ENCODE measurements at regions not wholly inside any gene's neighbourhood (a gene's known extent, or its start where the extent isn't known, plus 50 kb on each side); places are given as distances from the start of the nearest gene placed in this dataset.
"Not testable (repeated sequence)": the region's sequence is repeated elsewhere in the genome, so short reads cannot be mapped to it uniquely, and the experiment has no call there.

- no peak for DNase-seq (ENCODE audit: low read depth)
These were observed 290.2 kb upstream of the CNR1 start for GRCh38 chr6:88456221-88456859.

- DNase-seq (ENCODE audit: low read depth) = no peak
These were observed 289.2 kb upstream of the CNR1 start for GRCh38 chr6:88455317-88455716.

DNA sequence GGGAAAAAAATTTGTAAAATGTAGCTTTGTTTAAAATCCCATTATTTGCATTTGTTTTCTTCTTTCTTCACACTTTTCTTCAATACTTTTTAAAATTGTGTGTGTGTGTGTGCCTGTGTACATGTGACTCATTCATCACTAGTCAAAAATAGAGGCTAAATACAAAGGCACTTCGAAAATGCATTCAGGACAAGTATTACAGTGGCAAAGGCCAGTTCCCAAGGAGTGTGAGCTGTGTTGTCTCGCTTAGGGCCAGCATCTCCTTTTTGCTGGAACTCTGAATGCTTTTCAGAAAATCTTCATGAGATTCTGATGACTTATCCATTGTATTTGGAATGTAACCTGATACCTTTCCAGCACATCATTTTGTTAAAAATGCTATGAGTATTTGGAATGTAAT is 288.5 kb upstream of the CNR1 start:
- no peak for DNase-seq (ENCODE audit: low read depth)

- DNase-seq (ENCODE audit: low read depth) = no peak
These were observed 283.6 kb upstream of the CNR1 start for GRCh38 chr6:88449770-88450169.

GRCh38 chr6:88445188-88445965 is 279.2 kb upstream of the CNR1 start:
- no peak for DNase-seq (ENCODE audit: low read depth)

- no peak for DNase-seq (ENCODE audit: low read depth)
These were observed 277.4 kb upstream of the CNR1 start for GRCh38 chr6:88443554-88443953.

DNA sequence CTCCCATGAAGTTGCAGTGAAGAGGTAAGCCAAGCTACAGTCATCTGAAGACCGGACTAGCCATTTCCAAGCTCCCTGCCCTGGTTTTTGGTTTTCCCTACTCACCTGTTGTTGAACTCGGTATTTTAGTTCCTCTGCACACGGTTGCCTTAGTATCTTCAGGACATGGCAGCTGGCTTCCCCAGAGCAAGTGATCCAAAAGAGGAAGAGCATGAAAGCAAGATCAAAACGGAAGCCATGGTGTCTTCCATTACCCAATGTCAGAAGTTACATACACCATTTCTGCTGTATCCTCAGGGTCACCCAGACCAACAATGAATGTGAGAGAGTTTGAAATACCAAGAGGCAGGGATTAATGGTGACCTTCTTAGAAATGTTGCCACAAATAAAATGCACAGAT is 276.6 kb upstream of the CNR1 start:
- DNase-seq (ENCODE audit: low read depth) = no peak

DNA sequence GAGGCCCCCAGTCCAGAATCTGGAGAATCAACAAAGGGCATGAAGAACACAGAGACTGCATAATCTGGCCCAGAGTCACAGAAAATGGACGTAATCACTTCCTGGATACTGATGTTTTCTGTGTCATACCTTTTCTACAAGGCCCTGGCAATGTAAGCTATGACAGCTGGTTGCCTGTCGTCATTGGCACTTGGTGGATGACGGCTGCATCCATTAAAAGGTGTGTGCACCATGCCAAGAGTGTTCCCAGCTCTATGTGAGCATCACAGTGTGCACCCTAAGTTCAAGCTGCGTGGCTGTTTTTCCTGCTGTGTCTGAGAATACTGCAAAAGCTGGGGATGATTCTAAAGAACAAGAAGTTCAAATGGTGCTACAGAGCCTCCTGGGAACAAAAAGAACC is 275.2 kb upstream of the CNR1 start:
- DNase-seq (ENCODE audit: low read depth) = no peak

- DNase-seq (ENCODE audit: low read depth) = no peak
These were observed 261.9 kb upstream of the CNR1 start for GRCh38 chr6:88428068-88428467.

- DNase-seq (ENCODE audit: low read depth) = no peak
These were observed 259.9 kb upstream of the CNR1 start for GRCh38 chr6:88426005-88426404.

DNA sequence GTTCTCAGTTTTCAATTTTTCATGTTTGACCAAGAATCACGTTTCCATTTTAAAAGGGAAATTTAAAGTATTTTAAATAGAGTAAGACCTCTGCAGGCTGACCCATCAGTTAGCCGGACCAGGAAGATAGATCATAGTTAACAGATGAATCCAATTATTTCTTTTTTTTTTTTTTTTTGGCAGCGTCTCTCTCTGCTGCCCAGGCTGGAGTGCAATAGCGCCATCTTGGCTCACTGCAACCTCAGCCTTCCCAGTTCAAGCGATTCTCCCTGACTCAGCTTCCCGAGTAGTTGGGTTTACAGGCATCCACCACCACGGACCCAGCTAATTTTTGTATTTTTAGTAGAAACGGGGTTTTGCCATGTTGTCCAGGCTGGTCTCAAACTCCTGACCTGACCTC is 256.7 kb upstream of the CNR1 start:
- peak; percentile 57 for DNase-seq (ENCODE audit: low read depth)

DNA sequence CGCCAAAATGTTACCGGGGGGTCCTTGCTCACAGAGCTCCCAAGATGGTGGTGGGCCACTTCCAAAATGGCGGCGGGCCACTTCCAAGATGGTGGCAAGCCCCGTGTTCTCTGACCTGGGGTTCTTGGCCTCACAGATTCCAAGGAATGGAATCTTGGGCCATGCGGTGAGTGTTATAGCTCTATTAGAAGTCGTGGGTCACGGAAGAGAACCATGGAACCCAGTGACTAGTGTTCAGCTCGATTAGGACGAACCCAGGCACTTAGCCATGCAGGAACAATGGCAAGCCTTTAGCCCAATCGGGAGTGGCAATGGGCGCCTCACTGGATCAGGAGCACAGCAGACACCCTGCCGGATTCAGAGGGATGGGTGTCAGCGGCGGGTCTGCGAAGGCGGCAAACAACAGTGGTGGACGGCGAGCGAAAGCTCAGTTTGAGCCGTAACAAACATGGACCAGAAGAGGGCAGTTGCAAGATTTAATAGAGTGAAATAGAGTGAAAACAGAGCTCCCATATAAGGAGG is 254.9 kb upstream of the CNR1 start:
- peak; percentile 56 for DNase-seq (ENCODE audit: low read depth)

DNA sequence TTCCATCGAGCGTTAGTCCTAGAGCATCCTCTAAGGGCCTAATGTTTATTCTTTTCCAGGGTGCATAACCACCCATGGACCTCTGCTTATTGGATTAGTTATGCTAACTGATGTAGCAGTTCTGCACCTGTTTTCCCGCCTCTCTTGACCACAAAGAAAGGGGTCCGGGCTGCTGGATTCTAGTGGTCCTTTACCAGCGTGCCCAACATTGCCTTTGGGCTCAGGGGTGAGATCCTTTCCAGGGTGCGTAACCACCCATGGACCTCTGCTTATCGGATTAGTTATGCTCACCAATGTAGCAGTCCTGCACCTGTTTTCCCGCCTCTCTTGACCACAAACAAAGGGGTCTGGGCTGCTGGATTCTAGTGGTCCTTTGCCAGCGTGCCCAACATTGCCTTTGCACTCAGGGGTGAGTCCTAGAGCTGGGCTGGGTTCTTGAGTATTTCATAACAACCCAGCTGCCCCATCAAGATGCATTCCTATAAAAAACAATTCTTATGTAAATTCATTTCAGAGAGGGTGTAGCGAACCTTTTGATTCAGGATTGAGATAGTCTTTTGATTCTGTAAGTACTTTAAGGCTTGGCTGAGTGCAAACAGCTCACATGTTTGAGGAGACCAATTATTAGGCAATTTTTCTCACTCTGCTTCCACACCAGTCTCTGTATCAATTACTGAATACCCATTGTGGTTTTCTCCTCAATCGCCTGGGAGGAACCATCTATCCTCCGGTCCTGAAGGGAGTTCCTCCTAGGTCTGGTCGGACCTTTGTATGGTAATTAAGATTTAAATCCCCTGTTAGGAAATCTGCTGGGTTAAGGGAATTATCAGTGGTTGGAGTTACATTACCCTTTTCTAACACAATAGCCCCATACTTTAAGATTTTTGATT is 253.0 kb upstream of the CNR1 start:
- not testable (repeated sequence) for DNase-seq (ENCODE audit: low read depth)

GRCh38 chr6:88417361-88417760 is 251.2 kb upstream of the CNR1 start:
- DNase-seq (ENCODE audit: low read depth) = peak; percentile 76

- DNase-seq (ENCODE audit: low read depth) = no peak
These were observed 247.3 kb upstream of the CNR1 start for GRCh38 chr6:88413459-88413858.

GRCh38 chr6:88408355-88408754 is 242.2 kb upstream of the CNR1 start:
- not testable (repeated sequence) for DNase-seq (ENCODE audit: low read depth)

DNA sequence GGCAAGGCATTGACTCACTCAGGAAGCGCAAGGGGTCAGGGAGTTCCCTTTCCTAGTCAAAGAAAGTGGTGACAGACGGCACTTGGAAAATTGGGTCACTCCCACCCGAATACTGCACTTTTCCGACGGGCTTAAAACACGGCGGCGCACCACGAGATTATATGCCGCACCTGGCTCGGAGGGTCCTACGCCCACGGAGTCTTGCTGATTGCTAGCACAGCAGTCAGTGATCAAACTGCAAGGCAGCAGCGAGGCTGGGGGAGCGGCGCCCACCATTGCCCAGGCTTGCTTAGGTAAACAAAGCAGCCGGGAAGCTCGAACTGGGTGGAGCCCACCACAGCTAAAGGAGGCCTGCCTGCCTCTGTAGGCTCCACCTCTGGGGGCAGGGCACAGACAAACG is 240.5 kb upstream of the CNR1 start:
- DNase-seq (ENCODE audit: low read depth) = not testable (repeated sequence)

DNA sequence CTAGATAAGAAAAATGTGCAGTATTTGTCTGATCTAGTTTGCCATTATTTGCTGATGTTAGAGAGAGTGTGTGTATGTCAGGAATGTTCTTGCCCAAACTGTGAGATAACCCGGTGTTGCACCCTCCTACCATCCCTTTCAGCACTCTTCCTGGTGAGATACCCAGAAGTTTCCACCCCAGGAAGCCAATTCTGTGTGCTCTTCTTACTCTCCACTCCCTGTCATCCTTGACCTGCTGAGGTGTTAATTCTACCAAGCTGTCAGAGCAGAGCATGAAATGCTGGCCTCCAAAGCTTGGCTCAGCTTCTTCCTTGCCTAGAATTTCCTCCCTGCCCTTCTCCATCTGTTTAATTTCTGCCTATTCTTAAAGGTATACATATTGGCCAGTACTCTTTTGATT is 237.3 kb upstream of the CNR1 start:
- DNase-seq (ENCODE audit: low read depth) = no peak

- DNase-seq (ENCODE audit: low read depth) = no peak
These were observed 236.8 kb upstream of the CNR1 start for GRCh38 chr6:88402909-88403308.

DNA sequence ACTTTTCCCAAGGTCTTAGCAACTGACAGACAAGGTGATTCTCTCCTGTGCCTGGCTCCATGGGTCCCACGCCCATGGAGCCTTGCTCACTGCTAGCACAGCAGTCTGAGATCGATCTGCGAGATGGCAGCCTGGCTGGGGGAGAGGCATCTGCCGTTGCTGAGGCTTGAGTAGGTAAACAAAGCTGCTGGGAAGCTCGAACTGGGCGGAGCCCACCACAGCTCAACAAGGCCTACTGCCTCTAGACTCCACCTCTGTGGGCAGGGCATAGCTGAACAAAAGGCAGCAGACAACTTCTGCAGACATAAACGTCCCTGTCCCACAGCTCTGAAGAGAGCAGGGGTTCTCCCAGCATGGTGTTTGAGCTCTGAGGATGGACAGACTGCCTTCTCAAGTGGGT is 224.9 kb upstream of the CNR1 start:
- DNase-seq (ENCODE audit: low read depth) = not testable (repeated sequence)

- DNase-seq (ENCODE audit: low read depth) = no peak
These were observed 222.4 kb upstream of the CNR1 start for GRCh38 chr6:88388589-88388988.

DNA sequence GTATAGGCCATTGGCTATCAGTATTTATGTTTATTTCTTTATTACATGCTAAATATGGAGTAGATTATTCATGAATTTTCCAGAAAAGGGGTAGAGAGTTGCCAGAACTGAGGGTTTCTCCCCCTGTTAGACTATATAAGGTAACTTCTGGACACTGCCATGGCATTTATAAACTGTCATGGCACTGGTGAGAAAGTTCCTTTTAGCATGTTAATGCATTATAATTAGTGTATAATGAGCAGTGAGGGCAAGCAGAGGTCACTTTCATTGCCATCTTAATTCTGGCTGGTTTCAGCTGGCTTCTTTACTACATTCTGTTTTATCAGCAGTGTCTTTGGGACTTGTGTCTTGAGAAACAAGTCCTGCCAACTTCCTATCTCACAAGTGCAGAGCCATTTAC is 220.0 kb upstream of the CNR1 start:
- no peak for DNase-seq (ENCODE audit: low read depth)

Data from RPMI7951 (cell line).